HG03378 (cell line): ENCODE measurements at regions not wholly inside any gene's neighbourhood (a gene's known extent, or its start where the extent isn't known, plus 50 kb on each side); places are given as distances from the start of the nearest gene placed in this dataset.
"Not testable (repeated sequence)": the region's sequence is repeated elsewhere in the genome, so short reads cannot be mapped to it uniquely, and the experiment has no call there.

Experiments used
- ATAC-seq: cut with Tn5 transposase; IDR thresholded peaks from one replicate; pipeline ENCODE4 v1.9.1; 2021; ENCODE audit warnings: mild to moderate bottlenecking, moderate library complexity; ENCODE audit not compliant: unreplicated experiment

GRCh38 chr7:119967221-119967620 lies 305.8 kb upstream of the KCND2 start:
- no peak for ATAC-seq

- ATAC-seq = not testable (repeated sequence)
These were observed 304.6 kb upstream of the KCND2 start for GRCh38 chr7:119968411-119968810.

DNA sequence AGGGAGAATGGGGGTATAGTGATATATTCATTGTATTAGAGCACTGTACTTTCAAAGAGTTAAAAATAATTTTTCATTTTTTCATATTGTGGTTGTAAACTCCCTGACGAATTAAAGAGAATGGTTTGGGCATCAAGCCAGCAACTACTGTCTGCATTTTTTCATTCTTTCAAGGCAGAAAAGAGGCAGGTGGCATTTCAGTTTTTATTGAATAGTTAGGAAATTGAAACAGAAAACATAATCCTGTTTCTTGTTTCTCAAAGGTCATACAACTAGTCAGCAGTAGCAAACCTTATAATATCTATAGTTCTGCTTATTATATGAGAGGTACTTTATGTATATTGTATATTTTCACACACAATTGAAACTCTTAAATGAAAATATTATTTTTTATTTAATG lies 303.9 kb upstream of the KCND2 start:
- no peak for ATAC-seq

DNA sequence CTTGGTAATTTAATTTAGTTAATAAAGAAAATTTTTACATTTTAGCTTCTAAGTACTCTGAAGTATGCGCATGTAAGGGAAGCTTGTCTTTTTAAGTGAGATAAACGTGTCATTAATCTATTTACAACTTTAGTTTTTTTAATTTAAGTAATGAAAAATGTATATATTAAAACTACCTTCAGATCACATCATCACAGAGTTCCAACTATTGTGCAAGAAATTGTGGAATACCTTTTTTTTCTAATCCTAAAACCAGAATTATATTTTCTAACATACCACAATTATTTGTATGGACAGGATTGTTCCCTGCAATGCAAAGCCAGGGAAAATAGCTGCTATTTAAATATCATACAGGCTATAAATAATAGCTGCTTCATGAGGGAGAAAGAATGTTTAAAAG lies 303.2 kb upstream of the KCND2 start:
- ATAC-seq = no peak

- ATAC-seq = no peak
These were observed 298.0 kb upstream of the KCND2 start for GRCh38 chr7:119974972-119975371.

DNA sequence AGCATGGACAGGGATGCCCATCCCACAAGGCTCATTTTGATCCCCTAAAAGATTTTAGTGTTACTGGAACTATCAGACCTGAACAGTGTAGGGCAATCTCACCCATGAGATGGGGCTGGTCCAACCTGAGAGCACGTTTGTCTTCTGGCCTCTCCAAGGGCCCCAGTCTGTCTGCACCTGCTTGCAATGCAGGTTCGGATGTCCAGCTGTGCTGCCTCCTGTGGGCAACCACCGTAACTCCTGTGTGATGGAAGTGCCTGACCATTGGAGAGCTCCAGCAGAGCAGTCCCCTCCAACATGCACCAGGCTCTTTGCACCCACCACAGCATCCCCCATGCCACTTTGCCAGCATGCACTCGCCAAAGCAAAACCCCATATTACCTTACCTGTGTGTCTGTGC lies 290.1 kb upstream of the KCND2 start:
- ATAC-seq = no peak

- no peak for ATAC-seq
These were observed 289.5 kb upstream of the KCND2 start for GRCh38 chr7:119983468-119983867.

GRCh38 chr7:119984247-119984646 lies 288.7 kb upstream of the KCND2 start:
- ATAC-seq = no peak

DNA sequence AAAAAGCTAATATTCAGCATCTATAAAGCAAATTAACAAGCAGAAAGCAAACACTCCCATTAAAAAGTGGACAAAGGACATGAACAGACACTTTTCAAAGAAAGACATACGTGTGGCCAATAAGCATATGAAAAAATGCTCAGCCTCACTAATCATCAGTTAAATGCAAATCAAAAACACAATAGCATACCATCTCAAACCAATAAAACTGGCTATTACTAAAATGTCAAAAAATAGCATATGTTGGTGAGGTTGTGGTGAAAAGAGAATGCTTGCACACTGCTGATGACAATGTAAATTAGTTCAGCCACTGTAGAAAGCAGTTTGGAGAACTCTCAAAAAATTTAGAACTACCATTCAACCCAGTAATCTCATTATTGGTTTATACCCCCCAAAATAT lies 284.6 kb upstream of the KCND2 start:
- no peak for ATAC-seq

GRCh38 chr7:119994928-119995327 lies 278.0 kb upstream of the KCND2 start:
- no peak for ATAC-seq

- ATAC-seq = peak; percentile 63
These were observed 276.3 kb upstream of the KCND2 start for GRCh38 chr7:119996634-119997033.

DNA sequence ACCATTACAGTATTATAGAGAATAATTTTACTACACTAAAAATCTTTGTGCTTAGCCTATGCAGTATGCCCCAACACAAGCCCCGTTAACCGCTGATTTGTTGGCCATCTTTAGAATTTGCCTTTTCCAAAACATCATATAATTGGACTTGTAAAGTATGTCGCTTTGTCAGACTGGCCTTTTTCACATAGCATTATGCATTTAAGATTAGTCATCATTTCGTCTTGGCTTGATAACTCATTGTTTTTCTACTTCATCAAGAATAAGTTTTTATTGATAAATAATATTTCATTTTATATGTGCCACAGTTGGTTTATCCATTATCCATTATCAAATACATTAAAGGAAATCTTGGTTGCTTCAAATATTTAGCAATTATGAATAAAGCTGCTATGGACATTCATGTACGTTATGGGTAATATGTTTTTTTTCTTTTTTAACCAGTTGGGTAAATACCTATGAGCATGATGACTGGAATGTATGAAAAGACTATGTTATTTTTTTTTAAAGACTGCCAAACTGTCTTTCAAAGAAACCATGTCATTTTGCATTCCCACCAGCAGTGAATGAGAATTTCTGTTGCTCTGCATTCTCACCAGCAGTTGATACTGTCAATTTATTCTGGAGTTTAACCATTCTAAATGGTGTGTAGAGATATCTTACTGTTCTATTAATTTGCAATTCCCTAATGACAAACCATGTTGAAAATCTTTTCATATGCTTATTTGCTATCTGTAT lies 273.1 kb upstream of the KCND2 start:
- no peak for ATAC-seq

- ATAC-seq = no peak
These were observed 267.3 kb upstream of the KCND2 start for GRCh38 chr7:120005720-120006119.

DNA sequence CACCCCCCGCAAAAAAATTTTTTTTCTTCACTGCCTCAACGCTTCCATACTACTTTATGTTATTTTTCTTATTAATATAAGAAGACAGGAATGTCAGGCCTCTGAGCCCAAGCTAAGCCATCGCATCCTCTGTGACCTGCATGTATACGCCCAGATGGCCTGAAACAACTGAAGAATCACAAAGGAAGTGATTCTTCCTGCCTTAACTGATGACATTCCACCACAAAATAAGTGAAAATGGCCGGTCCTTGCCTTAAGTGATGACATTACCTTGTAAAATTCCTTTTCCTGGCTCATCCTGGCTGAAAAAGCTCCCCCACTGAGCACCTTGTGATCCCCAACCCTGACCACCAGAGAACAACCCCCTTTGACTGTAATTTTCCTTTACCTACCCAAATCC lies 258.7 kb upstream of the KCND2 start:
- not testable (repeated sequence) for ATAC-seq

GRCh38 chr7:120014925-120015465 lies 258.0 kb upstream of the KCND2 start:
- no peak for ATAC-seq

GRCh38 chr7:120021085-120021484 lies 251.9 kb upstream of the KCND2 start:
- ATAC-seq = no peak

DNA sequence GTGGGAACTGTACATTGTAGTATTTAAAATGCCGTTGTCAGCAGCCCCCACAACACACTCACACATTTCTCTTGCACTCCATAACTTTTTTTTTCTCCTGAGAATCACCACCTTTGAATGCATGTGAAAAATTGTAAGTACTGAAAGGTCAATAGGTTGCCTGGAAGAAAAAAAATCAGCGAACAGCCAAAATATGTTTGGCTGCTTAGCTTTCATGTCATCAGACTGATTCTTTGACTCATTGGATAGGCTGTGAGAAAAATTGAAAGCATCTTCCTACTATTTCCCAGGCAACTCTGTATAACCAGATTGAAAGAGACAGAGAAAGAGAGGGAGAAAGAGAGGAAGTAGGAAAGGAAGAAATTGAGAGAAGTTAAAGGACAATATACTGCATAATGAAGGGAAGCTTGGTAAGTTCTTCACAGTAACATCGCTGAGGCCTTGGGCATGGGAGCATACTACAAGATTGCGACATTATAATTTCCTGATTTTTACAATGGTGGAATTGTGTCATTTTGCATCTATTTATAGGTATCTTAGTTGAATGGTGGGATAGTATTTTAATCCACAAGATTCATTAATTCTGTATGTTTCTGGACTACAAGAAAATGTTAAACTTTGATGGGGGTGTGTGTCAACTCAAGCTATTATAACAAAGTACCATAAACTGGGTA lies 249.3 kb upstream of the KCND2 start:
- ATAC-seq = no peak

- ATAC-seq = no peak
These were observed 244.3 kb upstream of the KCND2 start for GRCh38 chr7:120028636-120029035.

GRCh38 chr7:120030876-120031275 lies 242.1 kb upstream of the KCND2 start:
- no peak for ATAC-seq

DNA sequence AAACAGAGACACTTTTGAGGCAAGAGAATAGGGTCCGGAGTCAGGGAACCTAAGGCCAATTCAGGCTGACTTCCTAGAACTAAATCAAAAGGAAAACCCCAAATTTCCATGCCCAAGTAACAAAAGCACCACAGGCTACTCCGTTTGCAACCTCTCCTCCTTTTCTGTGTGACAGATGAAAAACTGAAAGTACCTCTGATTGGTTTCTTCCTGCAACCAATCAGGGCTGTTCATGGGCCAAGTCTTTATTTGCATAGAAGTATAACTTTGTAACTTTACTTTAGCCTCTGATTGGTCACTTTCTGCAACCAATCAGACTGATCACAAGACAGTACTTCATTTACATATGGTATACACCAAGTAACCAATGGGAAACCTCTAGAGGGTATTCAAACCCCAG lies 239.9 kb upstream of the KCND2 start:
- no peak for ATAC-seq

GRCh38 chr7:120039138-120039537 lies 233.8 kb upstream of the KCND2 start:
- ATAC-seq = no peak

- ATAC-seq = no peak
These were observed 231.2 kb upstream of the KCND2 start for GRCh38 chr7:120041798-120042197.
